NT2/D1 (cell line): ENCODE measurements at regions not wholly inside any gene's neighbourhood (a gene's known extent, or its start where the extent isn't known, plus 50 kb on each side); places are given as distances from the start of the nearest gene placed in this dataset.

Experiments used
- DNase-seq: peaks from one replicate; pipeline ENCODE4 v3.0.0-alpha.2; 2011; ENCODE audit warnings: low read depth, low spot score
- H3K27me3 ChIP-seq: 2 replicates; pipeline ENCODE4 v1.6.0; 2011; ENCODE audit warnings: mild to moderate bottlenecking; ENCODE audit not compliant: insufficient read length, insufficient read depth
- H3K36me3 ChIP-seq: 2 replicates; pipeline ENCODE4 v1.6.1; 2011; ENCODE audit warnings: mild to moderate bottlenecking, low read length, mixed read lengths; ENCODE audit not compliant: insufficient read depth, insufficient read length
- H3K4me1 ChIP-seq: 2 replicates; pipeline ENCODE4 v1.5.1; 2011; ENCODE audit not compliant: insufficient read depth, insufficient read length
- H3K4me3 ChIP-seq: 2 replicates; pipeline ENCODE4 v1.5.1; 2011; ENCODE audit warnings: low read depth; ENCODE audit not compliant: insufficient read length
- H3K9ac ChIP-seq: 2 replicates; pipeline ENCODE4 v1.6.0; 2011; ENCODE audit warnings: low read depth; ENCODE audit not compliant: insufficient read length
- H3K9me3 ChIP-seq: 2 replicates; pipeline ENCODE4 v1.5.1; 2011; ENCODE audit warnings: mild to moderate bottlenecking, low read length; ENCODE audit not compliant: insufficient read depth
- SUZ12 ChIP-seq: IDR thresholded peaks from 2 replicates; pipeline ENCODE4 v1.6.1; 2011; ENCODE audit not compliant: insufficient read length, insufficient read depth; ENCODE audit errors: extremely low read depth
- YY1 ChIP-seq: IDR thresholded peaks from 2 replicates; pipeline ENCODE4 v1.6.1; 2011; ENCODE audit not compliant: insufficient read length, insufficient read depth
- ZNF274 ChIP-seq: IDR thresholded peaks from 2 replicates; pipeline ENCODE4 v1.6.1; 2011; ENCODE audit warnings: mild to moderate bottlenecking, low read depth, low read length

- Histone ChIP-seq H3K9ac (no peak overlapping the region), H3K9me3 (no peaks in the 10 kb centered on the region), H3K4me1 (no peaks in the 10 kb centered on the region), H3K36me3 (no peaks in the 10 kb centered on the region), H3K4me3 (no peak overlapping the region), H3K27me3 (no peaks in the 10 kb centered on the region)
- no peak for TF ChIP-seq SUZ12
- no peak for TF ChIP-seq ZNF274
- TF ChIP-seq YY1: no peak
- DNase-seq: no peak
Observed at GRCh38 chr10:128470321-128470965, 344.2 kb upstream of the MKI67 start.

DNA sequence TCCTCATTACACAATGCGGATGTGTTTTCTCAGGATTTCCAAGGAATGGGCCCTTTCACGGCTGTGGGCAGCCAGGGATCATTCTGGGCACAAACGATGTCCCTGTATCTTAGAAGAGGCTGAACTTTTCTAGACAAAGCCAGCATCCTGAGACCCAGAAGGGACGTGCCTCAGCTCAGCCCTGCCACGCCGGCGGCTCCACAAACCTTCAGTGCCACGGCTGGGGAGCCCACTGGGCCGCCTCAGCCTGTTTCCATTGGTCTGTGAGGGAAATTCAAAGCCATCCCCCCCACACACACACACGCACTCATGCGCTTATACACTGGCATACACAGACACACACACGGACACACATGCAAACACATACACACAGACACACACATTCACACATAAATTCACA is 344.9 kb upstream of the MKI67 start:
- no peaks in the 10 kb centered on the region for H3K9me3 ChIP-seq
- H3K36me3 ChIP-seq: no peaks in the 10 kb centered on the region
- no peaks in the 10 kb centered on the region for H3K27me3 ChIP-seq
- no peak overlapping the region for H3K9ac ChIP-seq
- no peaks in the 10 kb centered on the region for H3K4me1 ChIP-seq
- no peak for TF ChIP-seq ZNF274
- no peak for TF ChIP-seq YY1
- no peak for TF ChIP-seq SUZ12
- no peak for DNase-seq
- no peak overlapping the region for H3K4me3 ChIP-seq

GRCh38 chr10:128472196-128472595 is 346.0 kb upstream of the MKI67 start:
- TF ChIP-seq SUZ12 (no peak), YY1 (no peak), ZNF274 (no peak)
- Histone ChIP-seq H3K27me3 (no peaks in the 10 kb centered on the region), H3K9ac (no peak overlapping the region), H3K4me3 (no peak overlapping the region), H3K4me1 (no peaks in the 10 kb centered on the region), H3K36me3 (no peaks in the 10 kb centered on the region), H3K9me3 (no peaks in the 10 kb centered on the region)
- DNase-seq: no peak

- H3K36me3 ChIP-seq: no peaks in the 10 kb centered on the region
- no peak overlapping the region for H3K9ac ChIP-seq
- H3K4me3 ChIP-seq: no peak overlapping the region
- H3K27me3 ChIP-seq: no peaks in the 10 kb centered on the region
- no peak for TF ChIP-seq ZNF274
- TF ChIP-seq SUZ12: no peak
- TF ChIP-seq YY1: no peak
- H3K4me1 ChIP-seq: no peaks in the 10 kb centered on the region
- DNase-seq: no peak
- H3K9me3 ChIP-seq: no peaks in the 10 kb centered on the region
Observed at GRCh38 chr10:128473396-128473795, 347.2 kb upstream of the MKI67 start.

DNA sequence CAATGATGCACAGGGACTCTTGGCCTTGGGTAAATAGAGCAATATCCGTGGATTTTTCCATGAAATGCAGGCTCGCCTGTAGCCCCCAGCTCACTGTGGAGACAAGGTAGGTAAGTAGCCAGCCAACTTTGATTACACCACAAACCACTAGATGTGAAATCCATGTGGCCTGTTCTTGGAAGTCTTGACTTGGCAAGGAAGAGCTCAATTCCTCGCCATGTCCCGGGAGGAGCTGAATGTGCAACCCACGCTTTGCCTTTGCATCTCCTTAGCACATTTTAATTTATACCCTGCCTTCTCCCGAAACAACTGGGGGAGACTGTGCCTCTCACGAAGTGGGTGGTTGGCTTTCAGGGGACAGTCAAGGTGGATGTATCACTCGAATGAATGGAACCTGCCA is 347.7 kb upstream of the MKI67 start:
- H3K36me3 ChIP-seq: no peaks in the 10 kb centered on the region
- no peak overlapping the region for H3K9ac ChIP-seq
- H3K4me1 ChIP-seq: no peaks in the 10 kb centered on the region
- no peaks in the 10 kb centered on the region for H3K9me3 ChIP-seq
- H3K27me3 ChIP-seq: no peaks in the 10 kb centered on the region
- no peak for DNase-seq
- TF ChIP-seq YY1: no peak
- no peak overlapping the region for H3K4me3 ChIP-seq

- no peaks in the 10 kb centered on the region for H3K27me3 ChIP-seq
- H3K36me3 ChIP-seq: no peaks in the 10 kb centered on the region
- H3K4me1 ChIP-seq: no peaks in the 10 kb centered on the region
- H3K4me3 ChIP-seq: no peak overlapping the region
- H3K9ac ChIP-seq: no peak overlapping the region
- DNase-seq: no peak
- no peaks in the 10 kb centered on the region for H3K9me3 ChIP-seq
- no peak for TF ChIP-seq YY1
- no peak for TF ChIP-seq SUZ12
- TF ChIP-seq ZNF274: no peak
Observed at GRCh38 chr10:128474571-128474970, 348.3 kb upstream of the MKI67 start.

GRCh38 chr10:128475686-128476367 is 349.6 kb upstream of the MKI67 start:
- no peak for TF ChIP-seq ZNF274
- Histone ChIP-seq H3K9me3 (no peaks in the 10 kb centered on the region), H3K27me3 (no peaks in the 10 kb centered on the region), H3K9ac (no peak overlapping the region), H3K4me1 (no peaks in the 10 kb centered on the region), H3K36me3 (no peaks in the 10 kb centered on the region), H3K4me3 (no peak overlapping the region)
- DNase-seq: no peak

- DNase-seq: no peak
- H3K36me3 ChIP-seq: no peaks in the 10 kb centered on the region
- TF ChIP-seq SUZ12 (no peak), ZNF274 (no peak), YY1 (no peak)
- no peaks in the 10 kb centered on the region for H3K9me3 ChIP-seq
- no peaks in the 10 kb centered on the region for H3K27me3 ChIP-seq
- no peaks in the 10 kb centered on the region for H3K4me1 ChIP-seq
- no peak overlapping the region for H3K9ac ChIP-seq
- H3K4me3 ChIP-seq: no peak overlapping the region
Observed at GRCh38 chr10:128476368-128476725, 350.1 kb upstream of the MKI67 start.
